NT2/D1 (cell line): ENCODE measurements at regions not wholly inside any gene's neighbourhood (a gene's known extent, or its start where the extent isn't known, plus 50 kb on each side); places are given as distances from the start of the nearest gene placed in this dataset.

ENCODE experiments used
- DNase-seq: peaks from one replicate; pipeline ENCODE4 v3.0.0-alpha.2; 2011; ENCODE audit warnings: low read depth, low spot score
- H3K27me3 ChIP-seq: 2 replicates; pipeline ENCODE4 v1.6.0; 2011; ENCODE audit warnings: mild to moderate bottlenecking; ENCODE audit not compliant: insufficient read length, insufficient read depth
- H3K36me3 ChIP-seq: 2 replicates; pipeline ENCODE4 v1.6.1; 2011; ENCODE audit warnings: mild to moderate bottlenecking, low read length, mixed read lengths; ENCODE audit not compliant: insufficient read depth, insufficient read length
- H3K4me1 ChIP-seq: 2 replicates; pipeline ENCODE4 v1.5.1; 2011; ENCODE audit not compliant: insufficient read depth, insufficient read length
- H3K4me3 ChIP-seq: 2 replicates; pipeline ENCODE4 v1.5.1; 2011; ENCODE audit warnings: low read depth; ENCODE audit not compliant: insufficient read length
- H3K9ac ChIP-seq: 2 replicates; pipeline ENCODE4 v1.6.0; 2011; ENCODE audit warnings: low read depth; ENCODE audit not compliant: insufficient read length
- H3K9me3 ChIP-seq: 2 replicates; pipeline ENCODE4 v1.5.1; 2011; ENCODE audit warnings: mild to moderate bottlenecking, low read length; ENCODE audit not compliant: insufficient read depth
- SUZ12 ChIP-seq: IDR thresholded peaks from 2 replicates; pipeline ENCODE4 v1.6.1; 2011; ENCODE audit not compliant: insufficient read length, insufficient read depth; ENCODE audit errors: extremely low read depth
- YY1 ChIP-seq: IDR thresholded peaks from 2 replicates; pipeline ENCODE4 v1.6.1; 2011; ENCODE audit not compliant: insufficient read length, insufficient read depth
- ZNF274 ChIP-seq: IDR thresholded peaks from 2 replicates; pipeline ENCODE4 v1.6.1; 2011; ENCODE audit warnings: mild to moderate bottlenecking, low read depth, low read length

GRCh38 chr10:69710008-69710888, 80.2 kb downstream of the FAM241B start:
- Histone ChIP-seq H3K9ac (no peak overlapping the region), H3K27me3 (peaks cover 8% of the 10 kb centered on the region), H3K4me3 (no peak overlapping the region), H3K36me3 (no peaks in the 10 kb centered on the region), H3K4me1 (peaks cover 4% of the 10 kb centered on the region), H3K9me3 (0 out of 2 replicates have a peak, but pooled peaks cover 8% of the 10 kb centered on the region)
- no peak for TF ChIP-seq YY1
- TF ChIP-seq SUZ12: no peak
- no peak for TF ChIP-seq ZNF274
- DNase-seq: no peak

GRCh38 chr10:69712342-69712741, 82.3 kb downstream of the FAM241B start:
- no peak for DNase-seq
- TF ChIP-seq YY1: no peak
- Histone ChIP-seq H3K36me3 (no peaks in the 10 kb centered on the region), H3K4me3 (no peak overlapping the region), H3K27me3 (peaks cover 8% of the 10 kb centered on the region), H3K4me1 (peaks cover 4% of the 10 kb centered on the region), H3K9me3 (0 out of 2 replicates have a peak, but pooled peaks cover 8% of the 10 kb centered on the region), H3K9ac (no peak overlapping the region)

GRCh38 chr10:69714572-69714971, 84.5 kb downstream of the FAM241B start:
- no peak for DNase-seq
- H3K9ac ChIP-seq: no peak overlapping the region
- H3K36me3 ChIP-seq: no peaks in the 10 kb centered on the region
- no peaks in the 10 kb centered on the region for H3K27me3 ChIP-seq
- TF ChIP-seq ZNF274: no peak
- no peak for TF ChIP-seq SUZ12
- TF ChIP-seq YY1: no peak
- peaks cover 4% of the 10 kb centered on the region for H3K4me1 ChIP-seq
- no peak overlapping the region for H3K4me3 ChIP-seq
- H3K9me3 ChIP-seq: no peaks in the 10 kb centered on the region

- no peak for DNase-seq
- Histone ChIP-seq H3K4me1 (peaks cover 3% of the 10 kb centered on the region), H3K9me3 (peaks cover 5% of the 10 kb centered on the region; the same call in 1 of the 2 replicates), H3K27me3 (no peaks in the 10 kb centered on the region), H3K4me3 (no peak overlapping the region), H3K9ac (no peak overlapping the region), H3K36me3 (no peaks in the 10 kb centered on the region)
- TF ChIP-seq YY1 (no peak), ZNF274 (no peak), SUZ12 (no peak)
These were observed 85.3 kb downstream of the FAM241B start for GRCh38 chr10:69715156-69715898.

- DNase-seq: no peak
- Histone ChIP-seq H3K4me1 (no peaks in the 10 kb centered on the region), H3K9me3 (peaks cover 11% of the 10 kb centered on the region; the same call in 1 of the 2 replicates), H3K27me3 (no peaks in the 10 kb centered on the region), H3K36me3 (no peaks in the 10 kb centered on the region), H3K4me3 (no peak overlapping the region), H3K9ac (no peak overlapping the region)
- no peak for TF ChIP-seq SUZ12
- TF ChIP-seq ZNF274: no peak
- TF ChIP-seq YY1: no peak
These were observed 85.7 kb upstream of the COL13A1 start for GRCh38 chr10:69715899-69716606.

GRCh38 chr10:69716711-69717560, 84.8 kb upstream of the COL13A1 start:
- peak; percentile 39 for DNase-seq
- Histone ChIP-seq H3K9me3 (peaks cover 15% of the 10 kb centered on the region; the same call in 1 of the 2 replicates), H3K4me3 (no peak overlapping the region), H3K36me3 (no peaks in the 10 kb centered on the region), H3K27me3 (no peaks in the 10 kb centered on the region), H3K4me1 (no peaks in the 10 kb centered on the region), H3K9ac (no peak overlapping the region)
- TF ChIP-seq SUZ12: no peak
- TF ChIP-seq ZNF274: no peak
- no peak for TF ChIP-seq YY1
